ENCODE measurements at regions not wholly inside any gene's neighbourhood (a gene's known extent, or its start where the extent isn't known, plus 50 kb on each side); places are given as distances from the start of the nearest gene placed in this dataset.

DNA sequence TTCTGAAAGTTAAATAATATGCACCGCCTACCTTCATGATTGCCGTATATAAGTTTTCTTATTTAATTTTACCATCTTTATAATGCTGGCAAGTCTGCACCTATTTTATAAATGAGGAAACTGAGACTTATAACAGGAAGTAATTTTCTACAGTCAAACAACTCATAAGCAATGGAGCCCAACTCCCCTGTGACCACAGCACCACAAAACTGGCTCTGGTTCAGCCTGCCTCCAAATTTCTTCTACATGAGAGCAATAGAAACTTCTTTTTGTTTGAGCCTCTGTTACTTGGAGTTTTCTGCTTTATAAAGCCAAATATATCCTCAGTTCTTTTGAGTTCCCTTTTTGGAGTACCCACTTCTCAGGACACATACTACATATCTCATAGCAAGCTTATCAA, 131.1 kb upstream of the HSF2 start:
- Histone ChIP-seq H3K9ac (ENCODE audit: control insufficient read depth, insufficient read depth, low read length) (no peak overlapping the region), H4K20me1 (ENCODE audit: control insufficient read depth, insufficient read depth) (no peaks in the 10 kb centered on the region), H3K9me3 (replicated peaks; ENCODE audit: control insufficient read depth, insufficient read depth, low read length) (no peaks in the 10 kb centered on the region), H3K79me2 (ENCODE audit: control insufficient read depth, insufficient read depth, low read length) (no peaks in the 10 kb centered on the region), H3K36me3 (ENCODE audit: control insufficient read depth in 2 of 2, insufficient read depth in 2 of 2, low read length in 1 of 2) (no peaks in the 10 kb centered on the region), H3K27ac (ENCODE audit: control insufficient read depth, insufficient read depth) (no peak overlapping the region), H2AFZ (ENCODE audit: control insufficient read depth, low read depth, low read length) (no peak overlapping the region), H3K4me3 (no peak overlapping the region), H3K4me2 (ENCODE audit: control insufficient read depth, insufficient read depth) (no peak overlapping the region), H3K27me3 (replicated peaks in 1 of 2; ENCODE audit: control insufficient read depth in 2 of 2, insufficient read depth in 2 of 2, low read length in 1 of 2) (no peaks in the 10 kb centered on the region), H3K4me1 (ENCODE audit: control insufficient read depth, insufficient read depth, low read length) (no peaks in the 10 kb centered on the region)
- DNase-seq (ENCODE audit: low read depth, low spot score), result no peak
- in situ Hi-C loops (cut with MboI), result no loop called here
- ChIA-PET RAD21 (ENCODE audit: unreplicated experiment) (no interaction called here), POLR2A (no interaction called here), CTCF (no interaction called here), SMC1A (ENCODE audit: uncharacterized antibody, unreplicated experiment) (no interaction called here)
- no peak for TF ChIP-seq LARP7 (IDR thresholded peaks at IDR 0.05)
- no peak for TF ChIP-seq EGR1 (IDR thresholded peaks at IDR 0.05; ENCODE audit: borderline replicate concordance in 1 of 2, low read depth in 2 of 2, low read length in 2 of 2)
- TF ChIP-seq KAT2A (conservative IDR thresholded peaks at IDR 0.05; ENCODE audit: control insufficient read depth, low read depth, low read length), result no peak
- no peak for TF ChIP-seq RBBP5 (conservative IDR thresholded peaks at IDR 0.05)
- TF ChIP-seq STAT1 (conservative IDR thresholded peaks at IDR 0.05), result no peak
- no peak for TF ChIP-seq CBX3 (IDR thresholded peaks at IDR 0.05; ENCODE audit: borderline replicate concordance, low read depth)
- TF ChIP-seq SMC3 (IDR thresholded peaks at IDR 0.05; ENCODE audit: borderline replicate concordance, low read length), result no peak
- TF ChIP-seq TBL1XR1 (IDR thresholded peaks at IDR 0.05; ENCODE audit: low read depth, low read length), result no peak
- no peak for TF ChIP-seq JUNB (IDR thresholded peaks at IDR 0.05)
- TF ChIP-seq E2F8 (IDR thresholded peaks at IDR 0.05; ENCODE audit: low read depth, partially characterized antibody), result no peak
- no peak for TF ChIP-seq GATAD2B (conservative IDR thresholded peaks at IDR 0.05; ENCODE audit: low read depth)
- TF ChIP-seq ASH2L (IDR thresholded peaks at IDR 0.05; ENCODE audit: borderline replicate concordance, low read depth), result no peak
- no peak for TF ChIP-seq ESRRA (IDR thresholded peaks at IDR 0.05; ENCODE audit: low read length)
- no peak for TF ChIP-seq SIN3A (IDR thresholded peaks at IDR 0.05; ENCODE audit: low read depth, low read length)
- TF ChIP-seq BMI1 (IDR thresholded peaks at IDR 0.05; ENCODE audit: borderline replicate concordance), result no peak
- no TSS peak for BruUV-seq (replicated peaks)
- no peak for FAIRE-seq
- WGBS (ENCODE audit: insufficient coverage, insufficient replicate concordance, low lambda C conversion rate, missing lambda C conversion rate), result 20% methylated on average over 2 of the region's 2 CpGs
- intact Hi-C loops (cut with micrococcal nuclease; ENCODE audit: unreplicated experiment), result no loop called here
- no peak for ATAC-seq

All from GM12878 (cell line).